OCI-LY1 (cell line): ENCODE measurements at regions not wholly inside any gene's neighbourhood (a gene's known extent, or its start where the extent isn't known, plus 50 kb on each side); places are given as distances from the start of the nearest gene placed in this dataset.

Experiments
- EZH2 ChIP-seq: fragments of 200-600 bp; sonication (generic), shearing (Covaris generic); IDR thresholded peaks from 2 replicates; pipeline ENCODE4 v1.8.0; 2017; ENCODE audit warnings: borderline replicate concordance, mixed run types, mild to moderate bottlenecking, antibody characterized with exemption, low read length, moderate library complexity, mixed read lengths
- TF ChIP-seq, protein P1 (sequence below): fragments of 200-600 bp; sonication (generic), shearing (Covaris generic); IDR thresholded peaks from 2 replicates; pipeline ENCODE4 v1.5.1; 2017; ENCODE audit warnings: mild to moderate bottlenecking, antibody characterized with exemption, low read length, moderate library complexity, mixed read lengths

DNA sequence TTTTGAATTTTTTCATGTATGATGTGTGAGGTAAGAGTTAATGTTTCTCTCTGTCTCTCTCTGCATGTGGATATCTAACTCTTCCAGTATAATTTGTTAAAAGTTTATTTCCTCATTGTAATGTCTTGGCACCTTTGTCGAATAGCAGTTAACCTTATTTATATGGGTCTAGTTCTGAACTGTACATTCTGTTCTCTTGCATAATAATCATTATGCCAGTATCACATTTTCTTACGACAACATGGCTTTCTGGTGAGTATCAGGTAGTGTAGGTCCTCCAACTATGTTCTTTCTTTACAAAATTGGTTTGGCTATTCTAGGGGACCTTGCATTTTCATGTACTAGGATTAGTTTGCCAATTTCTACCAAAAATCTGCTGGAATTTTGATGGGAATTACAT lies 337.0 kb upstream of the FZD8 start:
- TF ChIP-seq, protein P1, sequence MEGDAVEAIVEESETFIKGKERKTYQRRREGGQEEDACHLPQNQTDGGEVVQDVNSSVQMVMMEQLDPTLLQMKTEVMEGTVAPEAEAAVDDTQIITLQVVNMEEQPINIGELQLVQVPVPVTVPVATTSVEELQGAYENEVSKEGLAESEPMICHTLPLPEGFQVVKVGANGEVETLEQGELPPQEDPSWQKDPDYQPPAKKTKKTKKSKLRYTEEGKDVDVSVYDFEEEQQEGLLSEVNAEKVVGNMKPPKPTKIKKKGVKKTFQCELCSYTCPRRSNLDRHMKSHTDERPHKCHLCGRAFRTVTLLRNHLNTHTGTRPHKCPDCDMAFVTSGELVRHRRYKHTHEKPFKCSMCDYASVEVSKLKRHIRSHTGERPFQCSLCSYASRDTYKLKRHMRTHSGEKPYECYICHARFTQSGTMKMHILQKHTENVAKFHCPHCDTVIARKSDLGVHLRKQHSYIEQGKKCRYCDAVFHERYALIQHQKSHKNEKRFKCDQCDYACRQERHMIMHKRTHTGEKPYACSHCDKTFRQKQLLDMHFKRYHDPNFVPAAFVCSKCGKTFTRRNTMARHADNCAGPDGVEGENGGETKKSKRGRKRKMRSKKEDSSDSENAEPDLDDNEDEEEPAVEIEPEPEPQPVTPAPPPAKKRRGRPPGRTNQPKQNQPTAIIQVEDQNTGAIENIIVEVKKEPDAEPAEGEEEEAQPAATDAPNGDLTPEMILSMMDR, result no peak
- no peak for TF ChIP-seq EZH2
